ENCODE measurements at regions not wholly inside any gene's neighbourhood (a gene's known extent, or its start where the extent isn't known, plus 50 kb on each side); places are given as distances from the start of the nearest gene placed in this dataset.

GRCh38 chr21:41602531-41602930 is 94.6 kb upstream of the TMPRSS2 start:
- TF ChIP-seq CTCF (IDR thresholded peaks at IDR 0.05) = no peak
- 80% methylated on average over 14 of the region's 14 CpGs for WGBS

GRCh38 chr21:41601573-41602368 is 93.8 kb upstream of the TMPRSS2 start:
- Histone ChIP-seq H3K4me1 (replicated peaks) (peaks cover 17% of the 10 kb centered on the region), H3K4me3 (no peak overlapping the region), H3K27me3 (replicated peaks; ENCODE audit: insufficient read depth) (no peaks in the 10 kb centered on the region), H3K27ac (peak overlapping the region; percentile 40 to 63), H3K36me3 (no peaks in the 10 kb centered on the region), H3K9me3 (no peaks in the 10 kb centered on the region)
- WGBS = 29% methylated on average over 11 of the region's 11 CpGs
- peak; percentile 77 for DNase-seq (ENCODE audit: low spot score)
- intact Hi-C loops (cut with DNase I) = no loop called here
- peak; percentile 82 for TF ChIP-seq POLR2AphosphoS5 (IDR thresholded peaks at IDR 0.05)
- no peak for TF ChIP-seq POLR2A (IDR thresholded peaks at IDR 0.05)
- no peak for TF ChIP-seq CTCF (IDR thresholded peaks at IDR 0.05)

More at GRCh38 chr21:41602531-41602930, 94.6 kb upstream of the TMPRSS2 start:
- no peak overlapping the region for H3K4me3 ChIP-seq
- H3K9me3 ChIP-seq = no peaks in the 10 kb centered on the region
- intact Hi-C loops (cut with DNase I) = no loop called here
- H3K27ac ChIP-seq = no peak overlapping the region
- no peaks in the 10 kb centered on the region for H3K27me3 ChIP-seq (replicated peaks; ENCODE audit: insufficient read depth)
- no peak for DNase-seq (ENCODE audit: low spot score)
- peaks cover 17% of the 10 kb centered on the region for H3K4me1 ChIP-seq (replicated peaks)
- H3K36me3 ChIP-seq = no peaks in the 10 kb centered on the region

- no peak for DNase-seq (ENCODE audit: low spot score)
These were observed 93.1 kb upstream of the TMPRSS2 start for GRCh38 chr21:41600961-41601572.

GRCh38 chr21:41600556-41600955 is 92.6 kb upstream of the TMPRSS2 start:
- no peak for TF ChIP-seq CTCF (IDR thresholded peaks at IDR 0.05)
- TF ChIP-seq POLR2AphosphoS5 (IDR thresholded peaks at IDR 0.05) = no peak
- WGBS = 90% methylated on average over 9 of the region's 9 CpGs
- Histone ChIP-seq H3K9me3 (no peaks in the 10 kb centered on the region), H3K27me3 (replicated peaks; ENCODE audit: insufficient read depth) (no peaks in the 10 kb centered on the region), H3K27ac (no peak overlapping the region), H3K4me1 (replicated peaks) (peaks cover 15% of the 10 kb centered on the region), H3K4me3 (no peak overlapping the region), H3K36me3 (no peaks in the 10 kb centered on the region)
- intact Hi-C loops (cut with DNase I) = no loop called here
- DNase-seq (ENCODE audit: low spot score) = no peak

More at GRCh38 chr21:41600961-41601572, 93.1 kb upstream of the TMPRSS2 start:
- WGBS = 89% methylated on average over 8 of the region's 10 CpGs
- Histone ChIP-seq H3K27me3 (replicated peaks; ENCODE audit: insufficient read depth) (no peaks in the 10 kb centered on the region), H3K36me3 (no peaks in the 10 kb centered on the region), H3K4me1 (replicated peaks) (peaks cover 17% of the 10 kb centered on the region), H3K4me3 (no peak overlapping the region), H3K9me3 (no peaks in the 10 kb centered on the region), H3K27ac (peak overlapping the region in 1 of 2 donors; percentile 63)
- no peak for TF ChIP-seq POLR2A (IDR thresholded peaks at IDR 0.05)
- no peak for TF ChIP-seq POLR2AphosphoS5 (IDR thresholded peaks at IDR 0.05)
- TF ChIP-seq CTCF (IDR thresholded peaks at IDR 0.05) = no peak
- intact Hi-C loops (cut with DNase I) = no loop called here

GRCh38 chr21:41600116-41600515 is 92.2 kb upstream of the TMPRSS2 start:
- Histone ChIP-seq H3K27ac (no peak overlapping the region), H3K36me3 (no peaks in the 10 kb centered on the region), H3K9me3 (no peaks in the 10 kb centered on the region), H3K27me3 (replicated peaks; ENCODE audit: insufficient read depth) (no peaks in the 10 kb centered on the region), H3K4me1 (replicated peaks) (peaks cover 11% of the 10 kb centered on the region), H3K4me3 (no peak overlapping the region)
- TF ChIP-seq POLR2AphosphoS5 (IDR thresholded peaks at IDR 0.05) = no peak
- no peak for TF ChIP-seq POLR2A (IDR thresholded peaks at IDR 0.05)
- TF ChIP-seq CTCF (IDR thresholded peaks at IDR 0.05) = no peak
- intact Hi-C loops (cut with DNase I) = no loop called here
- DNase-seq (ENCODE audit: low spot score) = no peak
- 94% methylated on average over 7 of the region's 7 CpGs for WGBS
